SH-SY5Y (cell line): ENCODE measurements at regions not wholly inside any gene's neighbourhood (a gene's known extent, or its start where the extent isn't known, plus 50 kb on each side); places are given as distances from the start of the nearest gene placed in this dataset.

Source experiments
- GATA2 ChIP-seq: IDR thresholded peaks from 2 replicates; pipeline ENCODE4 v1.6.1; 2011; ENCODE audit warnings: mild to moderate bottlenecking, low read depth, low read length
- GATA3 ChIP-seq: IDR thresholded peaks from 2 replicates; pipeline ENCODE4 v1.6.1; 2011; ENCODE audit warnings: low read depth, mild to moderate bottlenecking, low read length, moderate library complexity

GRCh38 chr1:188846468-188846867 is 1631.2 kb downstream of the BRINP3 start:
- no peak for TF ChIP-seq GATA2
- TF ChIP-seq GATA3: no peak
